ENCODE measurements at regions not wholly inside any gene's neighbourhood (a gene's known extent, or its start where the extent isn't known, plus 50 kb on each side); places are given as distances from the start of the nearest gene placed in this dataset.

- TF ChIP-seq, protein P1, sequence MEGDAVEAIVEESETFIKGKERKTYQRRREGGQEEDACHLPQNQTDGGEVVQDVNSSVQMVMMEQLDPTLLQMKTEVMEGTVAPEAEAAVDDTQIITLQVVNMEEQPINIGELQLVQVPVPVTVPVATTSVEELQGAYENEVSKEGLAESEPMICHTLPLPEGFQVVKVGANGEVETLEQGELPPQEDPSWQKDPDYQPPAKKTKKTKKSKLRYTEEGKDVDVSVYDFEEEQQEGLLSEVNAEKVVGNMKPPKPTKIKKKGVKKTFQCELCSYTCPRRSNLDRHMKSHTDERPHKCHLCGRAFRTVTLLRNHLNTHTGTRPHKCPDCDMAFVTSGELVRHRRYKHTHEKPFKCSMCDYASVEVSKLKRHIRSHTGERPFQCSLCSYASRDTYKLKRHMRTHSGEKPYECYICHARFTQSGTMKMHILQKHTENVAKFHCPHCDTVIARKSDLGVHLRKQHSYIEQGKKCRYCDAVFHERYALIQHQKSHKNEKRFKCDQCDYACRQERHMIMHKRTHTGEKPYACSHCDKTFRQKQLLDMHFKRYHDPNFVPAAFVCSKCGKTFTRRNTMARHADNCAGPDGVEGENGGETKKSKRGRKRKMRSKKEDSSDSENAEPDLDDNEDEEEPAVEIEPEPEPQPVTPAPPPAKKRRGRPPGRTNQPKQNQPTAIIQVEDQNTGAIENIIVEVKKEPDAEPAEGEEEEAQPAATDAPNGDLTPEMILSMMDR (IDR thresholded peaks at IDR 0.05), result no peak
- TF ChIP-seq POLR2A (IDR thresholded peaks at IDR 0.05), result no peak
Measured at GRCh38 chr15:92520914-92521623, 127.4 kb downstream of the ST8SIA2 start.

All from heart left ventricle (tissue), 13 donors.